Fibroblast of mammary gland (primary cell): ENCODE measurements at regions not wholly inside any gene's neighbourhood (a gene's known extent, or its start where the extent isn't known, plus 50 kb on each side); places are given as distances from the start of the nearest gene placed in this dataset.

Experiments used
- DNase-seq: peaks from one replicate; pipeline ENCODE4 v3.0.0-alpha.2; 2010; ENCODE audit warnings: low read depth
- H3K4me3 ChIP-seq: 2 replicates; pipeline ENCODE4 v1.5.1; 2011; ENCODE audit warnings: low read depth, mild to moderate bottlenecking, low read length, moderate library complexity; ENCODE audit not compliant: control insufficient read depth
- CTCF ChIP-seq: conservative IDR thresholded peaks from 2 replicates; pipeline ENCODE4 v1.5.1; 2011; ENCODE audit warnings: low read depth, low read length, inconsistent platforms; ENCODE audit not compliant: control insufficient read depth, insufficient read depth

- DNase-seq, result no peak
- no peak for TF ChIP-seq CTCF
- H3K4me3 ChIP-seq, result no peak overlapping the region
Measured at GRCh38 chr3:141418751-141419150, 50.4 kb downstream of the ZBTB38 start.

DNA sequence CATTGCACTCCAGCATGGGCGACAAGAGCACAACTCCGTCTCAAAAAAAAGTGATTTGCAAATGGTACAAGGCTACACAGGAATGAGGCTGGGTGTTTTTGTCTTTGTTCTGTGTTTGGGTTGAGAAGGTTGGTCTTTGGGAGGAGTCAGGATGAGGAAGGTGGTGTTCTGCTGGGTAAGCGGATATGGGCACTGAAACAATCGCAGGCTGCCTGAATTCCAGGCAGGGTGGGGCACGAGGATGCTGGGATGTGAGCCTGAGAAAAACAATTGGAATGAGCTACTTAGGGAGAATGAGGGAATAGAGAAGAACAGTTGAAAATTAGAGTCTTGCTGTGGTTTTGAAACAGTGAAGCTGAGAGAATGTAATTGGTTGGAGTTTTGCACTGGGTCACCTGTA is 51.6 kb downstream of the ZBTB38 start:
- DNase-seq, result no peak
- H3K4me3 ChIP-seq, result no peak overlapping the region
- no peak for TF ChIP-seq CTCF

- no peak for DNase-seq
- no peak for TF ChIP-seq CTCF
- no peak overlapping the region for H3K4me3 ChIP-seq
Measured at GRCh38 chr3:141421186-141421585, 52.9 kb downstream of the ZBTB38 start.

DNA sequence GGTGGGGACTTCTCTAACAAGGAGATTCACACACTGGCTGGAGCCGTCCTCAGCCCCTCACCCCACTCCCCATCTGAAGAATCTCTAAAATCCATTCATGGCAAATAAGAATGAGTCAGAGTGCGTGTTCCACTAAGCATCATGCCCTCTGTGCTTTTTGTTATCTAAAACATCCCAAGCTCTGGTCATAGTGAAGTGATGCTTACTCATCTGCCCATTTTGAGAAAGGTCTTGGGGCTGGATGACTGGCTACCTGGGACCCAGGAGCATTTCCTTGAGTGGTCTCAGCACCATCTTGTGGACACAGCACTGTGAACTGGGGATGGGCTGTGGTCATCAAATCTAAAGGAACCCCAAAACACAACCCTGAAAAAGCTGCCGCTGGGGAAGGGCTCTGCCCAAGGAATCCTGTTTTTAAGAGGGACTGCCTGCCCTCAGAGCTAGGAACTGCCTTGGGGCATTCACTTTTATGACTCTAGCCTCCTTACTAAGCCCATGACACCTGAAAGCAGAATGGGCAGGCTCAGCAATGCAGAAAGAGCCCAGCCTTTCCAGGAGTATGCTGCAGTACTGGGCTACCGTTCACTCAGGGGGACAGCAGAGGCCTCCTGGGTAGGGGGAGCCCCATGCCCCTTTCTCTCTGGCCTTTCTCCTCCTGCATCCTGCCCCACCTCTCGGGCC is 53.5 kb downstream of the ZBTB38 start:
- TF ChIP-seq CTCF, result no peak
- peak; percentile 85 for DNase-seq
- no peak overlapping the region for H3K4me3 ChIP-seq

GRCh38 chr3:141422961-141423582 is 54.8 kb downstream of the ZBTB38 start:
- TF ChIP-seq CTCF, result no peak
- no peak overlapping the region for H3K4me3 ChIP-seq
- no peak for DNase-seq

DNA sequence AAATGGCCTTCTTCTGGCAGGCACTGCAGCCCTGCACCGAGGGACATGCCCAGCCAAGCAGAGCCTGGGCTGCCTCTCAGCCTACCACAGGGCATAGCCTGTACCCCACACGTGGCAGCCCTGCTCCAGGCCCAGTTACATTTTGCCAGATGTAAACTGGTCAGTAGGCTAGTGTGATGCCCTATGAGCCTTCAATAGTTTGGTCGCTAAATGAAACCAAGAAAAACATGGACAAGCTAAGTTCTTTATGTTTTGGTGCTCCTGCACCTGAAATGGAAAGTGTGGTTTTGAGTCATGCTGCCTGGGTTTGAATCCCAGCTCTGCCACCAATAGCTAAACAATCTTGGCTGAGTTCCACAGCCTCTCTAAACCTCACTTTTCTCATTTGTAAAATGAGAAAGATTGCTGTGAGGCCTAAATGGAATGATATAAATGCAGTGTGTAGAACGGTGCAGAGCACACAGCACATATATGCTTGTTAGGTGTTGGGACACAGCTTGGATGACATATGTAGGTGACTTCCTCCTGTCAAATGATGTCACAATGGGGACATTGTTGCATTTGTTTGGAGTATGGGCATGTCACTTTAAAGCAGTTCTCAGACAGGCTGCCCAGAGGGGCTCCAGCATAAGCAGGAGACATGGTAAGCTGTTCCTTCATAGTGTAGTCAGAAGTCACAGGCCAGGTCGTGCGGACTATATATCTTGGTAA is 57.4 kb downstream of the ZBTB38 start:
- no peak for TF ChIP-seq CTCF
- DNase-seq, result peak; percentile 56
- H3K4me3 ChIP-seq, result no peak overlapping the region
